SKM-1 treated with dmso at 0.1 percent for 144 hours (cell line): ENCODE measurements at regions not wholly inside any gene's neighbourhood (a gene's known extent, or its start where the extent isn't known, plus 50 kb on each side); places are given as distances from the start of the nearest gene placed in this dataset.

Experiments
- DNase-seq: peaks from one replicate; lab custom pipeline; 2025; ENCODE audit not compliant: unreplicated experiment; lab: John Stamatoyannopoulos, UW

GRCh38 chr1:217214551-217214950 lies 416.3 kb downstream of the GPATCH2 start:
- DNase-seq: no peak

GRCh38 chr1:217211486-217211885 lies 419.4 kb downstream of the GPATCH2 start:
- DNase-seq: no peak

- DNase-seq: no peak
Observed at GRCh38 chr1:217205578-217205977, 425.3 kb downstream of the GPATCH2 start.

- DNase-seq: no peak
Observed at GRCh38 chr1:217196616-217197015, 434.3 kb downstream of the GPATCH2 start.

- DNase-seq: no peak
Observed at GRCh38 chr1:217193151-217193550, 437.7 kb downstream of the GPATCH2 start.

- no peak for DNase-seq
Observed at GRCh38 chr1:217191441-217191840, 439.4 kb downstream of the GPATCH2 start.

- DNase-seq: no peak
Observed at GRCh38 chr1:217190359-217190758, 440.5 kb downstream of the GPATCH2 start.

- no peak for DNase-seq
Observed at GRCh38 chr1:217189362-217189761, 441.5 kb downstream of the GPATCH2 start.

- no peak for DNase-seq
Observed at GRCh38 chr1:217188280-217189237, 442.3 kb downstream of the GPATCH2 start.

- no peak for DNase-seq
Observed at GRCh38 chr1:217186664-217187063, 444.2 kb downstream of the GPATCH2 start.

GRCh38 chr1:217184854-217185253 lies 446.0 kb downstream of the GPATCH2 start:
- no peak for DNase-seq

GRCh38 chr1:217182992-217183391 lies 447.9 kb downstream of the GPATCH2 start:
- no peak for DNase-seq

GRCh38 chr1:217181756-217182155 lies 449.1 kb downstream of the GPATCH2 start:
- DNase-seq: no peak

- DNase-seq: no peak
Observed at GRCh38 chr1:217181176-217181746, 449.6 kb downstream of the GPATCH2 start.

GRCh38 chr1:217180443-217180842 lies 450.4 kb downstream of the GPATCH2 start:
- DNase-seq: no peak

- DNase-seq: no peak
Observed at GRCh38 chr1:217164403-217164802, 441.2 kb upstream of the ESRRG start.

GRCh38 chr1:217153361-217153760 lies 430.1 kb upstream of the ESRRG start:
- DNase-seq: no peak

GRCh38 chr1:217150366-217150765 lies 427.1 kb upstream of the ESRRG start:
- no peak for DNase-seq

- DNase-seq: no peak
Observed at GRCh38 chr1:217149791-217150190, 426.6 kb upstream of the ESRRG start.

- no peak for DNase-seq
Observed at GRCh38 chr1:217141711-217142110, 418.5 kb upstream of the ESRRG start.

GRCh38 chr1:217140041-217140901 lies 417.0 kb upstream of the ESRRG start:
- DNase-seq: no peak
